H1 (cell line): ENCODE measurements at regions not wholly inside any gene's neighbourhood (a gene's known extent, or its start where the extent isn't known, plus 50 kb on each side); places are given as distances from the start of the nearest gene placed in this dataset.

Experiments used
- CHD2 ChIP-seq: IDR thresholded peaks from 2 replicates; pipeline ENCODE4 v1.6.1; 2012; ENCODE audit warnings: low read length, improper control_type of control experiment
- EGR1 ChIP-seq: IDR thresholded peaks from 2 replicates; pipeline ENCODE4 v1.6.1; 2011; ENCODE audit warnings: low read depth, low read length, borderline replicate concordance
- EZH2 ChIP-seq: fragments of 200-600 bp; sonication (generic); IDR thresholded peaks from 2 replicates; pipeline ENCODE4 v1.7.1; 2012; ENCODE audit warnings: low read depth, mild to moderate bottlenecking, moderate library complexity, low read length, inconsistent platforms; ENCODE audit not compliant: severe bottlenecking
- JUND ChIP-seq: IDR thresholded peaks from 2 replicates; pipeline ENCODE4 v1.6.1; 2011; ENCODE audit warnings: mild to moderate bottlenecking, improper control_type of control experiment, low read length
- NRF1 ChIP-seq: IDR thresholded peaks from 2 replicates; pipeline ENCODE4 v1.6.1; 2011; ENCODE audit warnings: mild to moderate bottlenecking, low read depth, low read length, improper control_type of control experiment
- POLR2A ChIP-seq, 2 experiments: IDR thresholded peaks; 1 replicate in 1 of 2; 2 replicates in 1 of 2; pipeline ENCODE4 v1.6.1; 2011; ENCODE audit warnings: low read depth in 2 of 2, low read length in 2 of 2, mild to moderate bottlenecking in 2 of 2; ENCODE audit errors: control extremely low read depth in 1 of 2
- POLR2AphosphoS5 ChIP-seq: IDR thresholded peaks from 2 replicates; pipeline ENCODE4 v1.6.1; 2011; ENCODE audit warnings: low read depth, low read length
- RFX5 ChIP-seq: IDR thresholded peaks from 2 replicates; pipeline ENCODE4 v1.6.1; 2011; ENCODE audit warnings: low read depth, low read length, improper control_type of control experiment, borderline replicate concordance
- RNF2 ChIP-seq: fragments of 200-900, 300-1000 bp; sonication (generic); IDR thresholded peaks from 2 replicates; pipeline ENCODE4 v1.7.1; 2016; ENCODE audit warnings: borderline replicate concordance, low read depth, mild to moderate bottlenecking, antibody characterized with exemption, low read length; ENCODE audit not compliant: poor library complexity, severe bottlenecking; ENCODE audit errors: missing control alignments
- RXRA ChIP-seq: IDR thresholded peaks from 2 replicates; pipeline ENCODE4 v1.6.1; 2011; ENCODE audit warnings: low read depth, mild to moderate bottlenecking, low read length, moderate library complexity; ENCODE audit not compliant: insufficient read depth
- TAF7 ChIP-seq: optimal IDR thresholded peaks from 2 replicates; pipeline ENCODE3; 2011; ENCODE audit warnings: low read depth, mild to moderate bottlenecking, inconsistent platforms, low read length, moderate library complexity, borderline replicate concordance
- TF ChIP-seq, protein P1 (sequence below), 3 experiments: IDR thresholded peaks; 1 replicate in 2 of 3; 2 replicates in 1 of 3; pipeline versions ENCODE4 v1.5.1 to v1.6.1; 2011; ENCODE audit warnings: low read length in 3 of 3, mild to moderate bottlenecking in 3 of 3, inconsistent platforms in 2 of 3, low read depth in 1 of 3, moderate library complexity in 1 of 3; ENCODE audit not compliant: insufficient read depth in 1 of 3; ENCODE audit errors: control extremely low read depth in 1 of 3
- TF ChIP-seq, protein P2 (sequence below): fragments of 300-600 bp; sonication (generic); IDR thresholded peaks from 2 replicates; pipeline ENCODE4 v1.7.1; 2012; ENCODE audit warnings: low read length, moderate library complexity, mild to moderate bottlenecking, inconsistent platforms; ENCODE audit not compliant: insufficient replicate concordance

DNA sequence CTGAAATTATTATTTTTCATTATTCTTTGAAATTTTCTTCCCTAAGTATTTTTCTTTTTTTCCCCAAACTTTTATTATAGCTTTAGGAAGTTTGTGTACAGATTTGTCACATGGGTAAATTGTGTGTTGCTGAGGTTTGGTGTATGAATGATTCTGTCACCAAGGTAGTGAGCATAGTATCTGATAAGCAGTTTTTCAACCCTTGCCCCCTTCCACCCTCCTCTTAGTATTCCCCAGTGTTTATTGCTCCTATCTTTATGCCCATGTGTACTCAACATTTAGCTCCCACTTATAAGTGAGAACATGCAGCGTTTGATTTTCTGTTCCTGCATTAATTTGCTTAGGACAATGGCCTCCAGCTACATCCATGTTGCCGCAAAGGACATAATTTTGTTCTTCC is 103.9 kb upstream of the MAGEB2 start:
- no peak for TF ChIP-seq JUND
- no peak for TF ChIP-seq RFX5
- TF ChIP-seq POLR2AphosphoS5: no peak
- TF ChIP-seq, protein P1, sequence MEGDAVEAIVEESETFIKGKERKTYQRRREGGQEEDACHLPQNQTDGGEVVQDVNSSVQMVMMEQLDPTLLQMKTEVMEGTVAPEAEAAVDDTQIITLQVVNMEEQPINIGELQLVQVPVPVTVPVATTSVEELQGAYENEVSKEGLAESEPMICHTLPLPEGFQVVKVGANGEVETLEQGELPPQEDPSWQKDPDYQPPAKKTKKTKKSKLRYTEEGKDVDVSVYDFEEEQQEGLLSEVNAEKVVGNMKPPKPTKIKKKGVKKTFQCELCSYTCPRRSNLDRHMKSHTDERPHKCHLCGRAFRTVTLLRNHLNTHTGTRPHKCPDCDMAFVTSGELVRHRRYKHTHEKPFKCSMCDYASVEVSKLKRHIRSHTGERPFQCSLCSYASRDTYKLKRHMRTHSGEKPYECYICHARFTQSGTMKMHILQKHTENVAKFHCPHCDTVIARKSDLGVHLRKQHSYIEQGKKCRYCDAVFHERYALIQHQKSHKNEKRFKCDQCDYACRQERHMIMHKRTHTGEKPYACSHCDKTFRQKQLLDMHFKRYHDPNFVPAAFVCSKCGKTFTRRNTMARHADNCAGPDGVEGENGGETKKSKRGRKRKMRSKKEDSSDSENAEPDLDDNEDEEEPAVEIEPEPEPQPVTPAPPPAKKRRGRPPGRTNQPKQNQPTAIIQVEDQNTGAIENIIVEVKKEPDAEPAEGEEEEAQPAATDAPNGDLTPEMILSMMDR (IDR thresholded peaks at IDR 0.05; ENCODE audit: control extremely low read depth in 1 of 3, insufficient read depth in 1 of 3, low read depth in 1 of 3, low read length in 3 of 3): no peak
- no peak for TF ChIP-seq NRF1
- no peak for TF ChIP-seq RXRA
- TF ChIP-seq EZH2: no peak
- TF ChIP-seq EGR1: no peak
- no peak for TF ChIP-seq POLR2A (IDR thresholded peaks at IDR 0.05; ENCODE audit: control extremely low read depth in 1 of 2, low read depth in 2 of 2, low read length in 2 of 2)
- TF ChIP-seq TAF7: no peak
- TF ChIP-seq CHD2: no peak
- no peak for TF ChIP-seq RNF2
- TF ChIP-seq, protein P2, sequence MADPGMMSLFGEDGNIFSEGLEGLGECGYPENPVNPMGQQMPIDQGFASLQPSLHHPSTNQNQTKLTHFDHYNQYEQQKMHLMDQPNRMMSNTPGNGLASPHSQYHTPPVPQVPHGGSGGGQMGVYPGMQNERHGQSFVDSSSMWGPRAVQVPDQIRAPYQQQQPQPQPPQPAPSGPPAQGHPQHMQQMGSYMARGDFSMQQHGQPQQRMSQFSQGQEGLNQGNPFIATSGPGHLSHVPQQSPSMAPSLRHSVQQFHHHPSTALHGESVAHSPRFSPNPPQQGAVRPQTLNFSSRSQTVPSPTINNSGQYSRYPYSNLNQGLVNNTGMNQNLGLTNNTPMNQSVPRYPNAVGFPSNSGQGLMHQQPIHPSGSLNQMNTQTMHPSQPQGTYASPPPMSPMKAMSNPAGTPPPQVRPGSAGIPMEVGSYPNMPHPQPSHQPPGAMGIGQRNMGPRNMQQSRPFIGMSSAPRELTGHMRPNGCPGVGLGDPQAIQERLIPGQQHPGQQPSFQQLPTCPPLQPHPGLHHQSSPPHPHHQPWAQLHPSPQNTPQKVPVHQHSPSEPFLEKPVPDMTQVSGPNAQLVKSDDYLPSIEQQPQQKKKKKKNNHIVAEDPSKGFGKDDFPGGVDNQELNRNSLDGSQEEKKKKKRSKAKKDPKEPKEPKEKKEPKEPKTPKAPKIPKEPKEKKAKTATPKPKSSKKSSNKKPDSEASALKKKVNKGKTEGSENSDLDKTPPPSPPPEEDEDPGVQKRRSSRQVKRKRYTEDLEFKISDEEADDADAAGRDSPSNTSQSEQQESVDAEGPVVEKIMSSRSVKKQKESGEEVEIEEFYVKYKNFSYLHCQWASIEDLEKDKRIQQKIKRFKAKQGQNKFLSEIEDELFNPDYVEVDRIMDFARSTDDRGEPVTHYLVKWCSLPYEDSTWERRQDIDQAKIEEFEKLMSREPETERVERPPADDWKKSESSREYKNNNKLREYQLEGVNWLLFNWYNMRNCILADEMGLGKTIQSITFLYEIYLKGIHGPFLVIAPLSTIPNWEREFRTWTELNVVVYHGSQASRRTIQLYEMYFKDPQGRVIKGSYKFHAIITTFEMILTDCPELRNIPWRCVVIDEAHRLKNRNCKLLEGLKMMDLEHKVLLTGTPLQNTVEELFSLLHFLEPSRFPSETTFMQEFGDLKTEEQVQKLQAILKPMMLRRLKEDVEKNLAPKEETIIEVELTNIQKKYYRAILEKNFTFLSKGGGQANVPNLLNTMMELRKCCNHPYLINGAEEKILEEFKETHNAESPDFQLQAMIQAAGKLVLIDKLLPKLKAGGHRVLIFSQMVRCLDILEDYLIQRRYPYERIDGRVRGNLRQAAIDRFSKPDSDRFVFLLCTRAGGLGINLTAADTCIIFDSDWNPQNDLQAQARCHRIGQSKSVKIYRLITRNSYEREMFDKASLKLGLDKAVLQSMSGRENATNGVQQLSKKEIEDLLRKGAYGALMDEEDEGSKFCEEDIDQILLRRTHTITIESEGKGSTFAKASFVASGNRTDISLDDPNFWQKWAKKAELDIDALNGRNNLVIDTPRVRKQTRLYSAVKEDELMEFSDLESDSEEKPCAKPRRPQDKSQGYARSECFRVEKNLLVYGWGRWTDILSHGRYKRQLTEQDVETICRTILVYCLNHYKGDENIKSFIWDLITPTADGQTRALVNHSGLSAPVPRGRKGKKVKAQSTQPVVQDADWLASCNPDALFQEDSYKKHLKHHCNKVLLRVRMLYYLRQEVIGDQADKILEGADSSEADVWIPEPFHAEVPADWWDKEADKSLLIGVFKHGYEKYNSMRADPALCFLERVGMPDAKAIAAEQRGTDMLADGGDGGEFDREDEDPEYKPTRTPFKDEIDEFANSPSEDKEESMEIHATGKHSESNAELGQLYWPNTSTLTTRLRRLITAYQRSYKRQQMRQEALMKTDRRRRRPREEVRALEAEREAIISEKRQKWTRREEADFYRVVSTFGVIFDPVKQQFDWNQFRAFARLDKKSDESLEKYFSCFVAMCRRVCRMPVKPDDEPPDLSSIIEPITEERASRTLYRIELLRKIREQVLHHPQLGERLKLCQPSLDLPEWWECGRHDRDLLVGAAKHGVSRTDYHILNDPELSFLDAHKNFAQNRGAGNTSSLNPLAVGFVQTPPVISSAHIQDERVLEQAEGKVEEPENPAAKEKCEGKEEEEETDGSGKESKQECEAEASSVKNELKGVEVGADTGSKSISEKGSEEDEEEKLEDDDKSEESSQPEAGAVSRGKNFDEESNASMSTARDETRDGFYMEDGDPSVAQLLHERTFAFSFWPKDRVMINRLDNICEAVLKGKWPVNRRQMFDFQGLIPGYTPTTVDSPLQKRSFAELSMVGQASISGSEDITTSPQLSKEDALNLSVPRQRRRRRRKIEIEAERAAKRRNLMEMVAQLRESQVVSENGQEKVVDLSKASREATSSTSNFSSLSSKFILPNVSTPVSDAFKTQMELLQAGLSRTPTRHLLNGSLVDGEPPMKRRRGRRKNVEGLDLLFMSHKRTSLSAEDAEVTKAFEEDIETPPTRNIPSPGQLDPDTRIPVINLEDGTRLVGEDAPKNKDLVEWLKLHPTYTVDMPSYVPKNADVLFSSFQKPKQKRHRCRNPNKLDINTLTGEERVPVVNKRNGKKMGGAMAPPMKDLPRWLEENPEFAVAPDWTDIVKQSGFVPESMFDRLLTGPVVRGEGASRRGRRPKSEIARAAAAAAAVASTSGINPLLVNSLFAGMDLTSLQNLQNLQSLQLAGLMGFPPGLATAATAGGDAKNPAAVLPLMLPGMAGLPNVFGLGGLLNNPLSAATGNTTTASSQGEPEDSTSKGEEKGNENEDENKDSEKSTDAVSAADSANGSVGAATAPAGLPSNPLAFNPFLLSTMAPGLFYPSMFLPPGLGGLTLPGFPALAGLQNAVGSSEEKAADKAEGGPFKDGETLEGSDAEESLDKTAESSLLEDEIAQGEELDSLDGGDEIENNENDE: no peak
